GM12878 (cell line): ENCODE measurements at regions not wholly inside any gene's neighbourhood (a gene's known extent, or its start where the extent isn't known, plus 50 kb on each side); places are given as distances from the start of the nearest gene placed in this dataset.

Source experiments
- ATAC-seq: fragments of 200-7000 bp; cut with Tn5 transposase; 3 replicates; pipeline ENCODE4 v1.9.1; 2020; ENCODE audit warnings: mild to moderate bottlenecking, moderate library complexity
- BruUV-seq: library from RNA; stranded (reverse); fragments of 400-500 nt; replicated peaks from 2 replicates; lab custom pipeline; 2021; lab: Mats Ljungman, UMichigan
- CTCF ChIA-PET: fragments of 300-600 bp; sonication (Branson Sonifier 250); formaldehyde crosslinking; extraction: SDS; loops from one replicate; lab custom pipeline; 2021; ENCODE audit warnings: inconsistent platforms; lab: Yijun Ruan, JAX
- POLR2A ChIA-PET: fragments of 350-600 bp; formaldehyde crosslinking; extraction: SDS; loops from one replicate; lab custom pipeline; 2021; ENCODE audit warnings: inconsistent platforms; lab: Charles Lee
- RAD21 ChIA-PET: fragments of 300-600 bp; sonication (Branson Sonifier 250); formaldehyde crosslinking; loops from one replicate; lab custom pipeline; 2023; ENCODE audit warnings: antibody characterized with exemption; ENCODE audit not compliant: unreplicated experiment; lab: Charles Lee
- SMC1A ChIA-PET: fragments of 300-600 bp; sonication (Branson Sonifier 250); formaldehyde crosslinking; loops from one replicate; lab custom pipeline; 2023; ENCODE audit not compliant: unreplicated experiment, uncharacterized antibody; lab: Charles Lee
- DNase-seq: peaks from one replicate; pipeline ENCODE4 v3.0.0-alpha.2; 2011; ENCODE audit warnings: low read depth, low spot score
- FAIRE-seq: peaks from 3 replicates; lab custom pipeline; 2011; peaks lifted over from hg19 to GRCh38; lab: Jason Lieb, UNC
- H2AFZ ChIP-seq: 2 replicates; pipeline ENCODE4 v1.6.0; 2011; ENCODE audit warnings: low read depth, low read length, control low read depth; ENCODE audit not compliant: control insufficient read depth
- H3K27ac ChIP-seq: 2 replicates; pipeline ENCODE4 v1.5.1; 2011; ENCODE audit warnings: control low read depth; ENCODE audit not compliant: control insufficient read depth, insufficient read depth
- H3K27me3 ChIP-seq, 2 experiments: replicated peaks in 1 of 2; 2 replicates each; pipeline versions ENCODE4 v1.6.0 to v1.6.1; 2011; ENCODE audit warnings: low read length in 1 of 2; ENCODE audit not compliant: control insufficient read depth in 2 of 2, insufficient read depth in 2 of 2
- H3K36me3 ChIP-seq, 2 experiments: 2 replicates each; pipeline ENCODE4 v1.5.1; 2011; ENCODE audit warnings: low read length in 1 of 2; ENCODE audit not compliant: control insufficient read depth in 2 of 2, insufficient read depth in 2 of 2
- H3K4me1 ChIP-seq: 2 replicates; pipeline ENCODE4 v1.6.1; 2011; ENCODE audit warnings: mild to moderate bottlenecking, low read length, moderate library complexity, mixed read lengths; ENCODE audit not compliant: control insufficient read depth, insufficient read depth
- H3K4me2 ChIP-seq: 2 replicates; pipeline ENCODE4 v1.6.0; 2011; ENCODE audit warnings: control low read depth; ENCODE audit not compliant: control insufficient read depth, insufficient read depth
- H3K4me3 ChIP-seq: fragments of 200-600 bp; sonication (generic); 2 replicates; pipeline ENCODE4 v1.5.1; 2016
- H3K79me2 ChIP-seq: 2 replicates; pipeline ENCODE4 v1.6.0; 2011; ENCODE audit warnings: low read length; ENCODE audit not compliant: control insufficient read depth, insufficient read depth
- H3K9ac ChIP-seq: 2 replicates; pipeline ENCODE4 v1.8.0; 2011; ENCODE audit warnings: low read length, control low read depth, mixed read lengths; ENCODE audit not compliant: control insufficient read depth, insufficient read depth
- H3K9me3 ChIP-seq: replicated peaks from 3 replicates; pipeline ENCODE4 v1.5.1; 2011; ENCODE audit warnings: mild to moderate bottlenecking, low read length; ENCODE audit not compliant: control insufficient read depth, insufficient read depth
- H4K20me1 ChIP-seq: 2 replicates; pipeline ENCODE4 v1.6.0; 2011; ENCODE audit not compliant: control insufficient read depth, insufficient read depth
- BHLHE40 ChIP-seq, 2 experiments: fragments of 450-650 bp in 1 of 2; IDR thresholded peaks; 2 replicates each; pipeline ENCODE4 v1.6.1; 2011 to 2017; ENCODE audit warnings: low read depth in 2 of 2, borderline replicate concordance in 1 of 2, improper control_type of control experiment in 1 of 2, low read length in 1 of 2, mild to moderate bottlenecking in 1 of 2
- CHD1 ChIP-seq: IDR thresholded peaks from 2 replicates; pipeline ENCODE4 v1.6.1; 2012; ENCODE audit warnings: low read depth, low read length, improper control_type of control experiment
- E2F4 ChIP-seq: IDR thresholded peaks from 2 replicates; pipeline ENCODE4 v1.6.1; 2012; ENCODE audit warnings: low read depth, low read length, improper control_type of control experiment
- FOS ChIP-seq: IDR thresholded peaks from 3 replicates; pipeline ENCODE4 v1.6.1; 2011; ENCODE audit warnings: borderline replicate concordance; ENCODE audit not compliant: insufficient read length; ENCODE audit errors: extremely low read depth
- FOXM1 ChIP-seq: IDR thresholded peaks from 2 replicates; pipeline ENCODE4 v1.6.1; 2012; ENCODE audit warnings: low read depth, mild to moderate bottlenecking, inconsistent platforms, low read length, moderate library complexity
- GATAD2B ChIP-seq: fragments of 450-650 bp; conservative IDR thresholded peaks from 2 replicates; pipeline ENCODE4 v1.6.1; 2017; ENCODE audit warnings: low read depth, mild to moderate bottlenecking, moderate library complexity
- IRF5 ChIP-seq: fragments of 450-650 bp; IDR thresholded peaks from 2 replicates; pipeline ENCODE4 v1.6.1; 2017; ENCODE audit warnings: borderline replicate concordance
- KDM1A ChIP-seq: fragments of 200-600 bp; sonication (generic); IDR thresholded peaks from 2 replicates; pipeline ENCODE4 v1.6.1; 2016; ENCODE audit warnings: borderline replicate concordance
- MTA2 ChIP-seq: fragments of 450-650 bp; IDR thresholded peaks from 2 replicates; pipeline ENCODE4 v1.6.1; 2016; ENCODE audit warnings: low read depth, mild to moderate bottlenecking, moderate library complexity
- NR2F1 ChIP-seq: fragments of 450-650 bp; conservative IDR thresholded peaks from 2 replicates; pipeline ENCODE4 v1.6.1; 2017; ENCODE audit warnings: mild to moderate bottlenecking
- POLR2A ChIP-seq: IDR thresholded peaks from 2 replicates; pipeline ENCODE4 v1.6.1; 2011; ENCODE audit warnings: low read depth, mild to moderate bottlenecking, low read length
- RELA ChIP-seq: fragments of 450-650 bp; IDR thresholded peaks from 2 replicates; pipeline ENCODE4 v1.8.0; 2014; ENCODE audit warnings: borderline replicate concordance; ENCODE audit not compliant: partially characterized antibody
- SIX5 ChIP-seq: IDR thresholded peaks from 2 replicates; pipeline ENCODE4 v1.6.1; 2011; ENCODE audit warnings: mild to moderate bottlenecking, low read depth, low read length, moderate library complexity; ENCODE audit not compliant: severe bottlenecking
- TCF3 ChIP-seq: IDR thresholded peaks from 2 replicates; pipeline ENCODE4 v1.6.1; 2012; ENCODE audit warnings: low read depth, mild to moderate bottlenecking, low read length, borderline replicate concordance; ENCODE audit not compliant: insufficient read depth
- ZNF274 ChIP-seq: IDR thresholded peaks from one replicate; pipeline ENCODE4 v1.8.0; 2011; ENCODE audit not compliant: insufficient read length, insufficient read depth
- WGBS: methylation state at CpG from one replicate; pipeline ENCODE4 v1.1.6; 2016; ENCODE audit warnings: low lambda C conversion rate; ENCODE audit not compliant: insufficient replicate concordance, insufficient coverage; ENCODE audit errors: missing lambda C conversion rate; 5-methylcytosine and 5-hydroxymethylcytosine counted together
- in situ Hi-C: fragments of 300-500 bp; cut with MboI; formaldehyde crosslinking; loops from 9 replicates; pipeline ENCODE4 v1.14.3; 2018; ENCODE audit warnings: mixed read lengths
- intact Hi-C: fragments of 100-400 bp; cut with micrococcal nuclease; formaldehyde crosslinking; loops from one replicate; pipeline ENCODE4 v1.14.2; 2022; ENCODE audit not compliant: unreplicated experiment

DNA sequence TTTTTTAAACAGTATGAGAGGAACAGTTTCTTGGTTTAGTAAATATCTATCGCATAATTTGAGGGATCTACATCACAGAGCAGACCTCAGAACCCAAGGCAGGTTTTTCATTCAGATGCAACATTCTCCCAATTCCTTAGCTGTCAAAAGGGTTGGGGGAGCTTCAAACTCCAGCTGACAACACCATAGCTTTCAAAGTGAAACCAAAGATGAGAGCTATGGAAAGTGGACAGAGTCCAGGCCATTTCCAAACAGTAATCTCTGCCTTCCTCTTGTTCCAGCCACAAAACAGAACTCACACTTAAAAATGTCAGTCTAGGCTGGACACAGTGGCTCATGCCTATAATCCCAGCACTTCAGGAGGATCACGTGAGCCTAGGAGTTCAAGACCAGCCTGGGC is 87.8 kb downstream of the SPRING1 start:
- no peaks in the 10 kb centered on the region for H3K79me2 ChIP-seq
- no peak overlapping the region for H3K9ac ChIP-seq
- 23% methylated on average over 2 of the region's 2 CpGs for WGBS
- H2AFZ ChIP-seq, result no peak overlapping the region
- FAIRE-seq (no peak), ATAC-seq (no peak), DNase-seq (no peak)
- ChIA-PET CTCF (no interaction called here), SMC1A (no interaction called here)
- intact Hi-C loops (no loop called here), in situ Hi-C loops (no loop called here)
- H3K4me1 ChIP-seq, result no peaks in the 10 kb centered on the region
- H3K27ac ChIP-seq, result no peak overlapping the region
- no peaks in the 10 kb centered on the region for H3K36me3 ChIP-seq
- BruUV-seq, result no TSS peak
- H3K27me3 ChIP-seq, result peaks cover 3% of the 10 kb centered on the region in 2 experiments; a peak in 3 of 4 replicates
- H3K4me2 ChIP-seq, result no peak overlapping the region
- no peak for TF ChIP-seq SIX5
- TF ChIP-seq CHD1, result no peak
- no peak for TF ChIP-seq FOS
- no peak for TF ChIP-seq GATAD2B
- TF ChIP-seq NR2F1, result no peak
- TF ChIP-seq E2F4, result no peak
- TF ChIP-seq MTA2, result no peak
- TF ChIP-seq, all 136 proteins: peak for 0
- Histone ChIP-seq H4K20me1 (no peaks in the 10 kb centered on the region), H3K9me3 (no peaks in the 10 kb centered on the region; the same call in 2 of the 3 replicates), H3K4me3 (no peak overlapping the region)
- POLR2A ChIA-PET, result no interaction called here
- RAD21 ChIA-PET, result no interaction called here

- no peak overlapping the region for H3K4me3 ChIP-seq
- peaks cover 2% of the 10 kb centered on the region; the same call in 1 of the 3 replicates for H3K9me3 ChIP-seq
- no peak overlapping the region for H3K27ac ChIP-seq
- DNase-seq (no peak), ATAC-seq (no peak), FAIRE-seq (no peak)
- in situ Hi-C loops (no loop called here), intact Hi-C loops (no loop called here)
- no peaks in the 10 kb centered on the region for H3K79me2 ChIP-seq
- H3K9ac ChIP-seq, result no peak overlapping the region
- 17% methylated on average over 4 of the region's 4 CpGs for WGBS
- ChIA-PET POLR2A (no interaction called here), SMC1A (interaction anchor here (1.3 kb wide), 1 partner anchor 58 kb away, joined by 3 read pairs; no protein-coding TSS in a partner anchor), CTCF (no interaction called here), RAD21 (interaction anchor here (0.5 kb wide), 1 partner anchor 8 kb away, joined by 3 read pairs; no protein-coding TSS in a partner anchor)
- H3K27me3 ChIP-seq, result peaks cover 3% of the 10 kb centered on the region in 2 experiments; a peak in 3 of 4 replicates
- H3K4me2 ChIP-seq, result no peak overlapping the region
- no peak overlapping the region for H2AFZ ChIP-seq
- no peaks in the 10 kb centered on the region for H3K36me3 ChIP-seq
- no TSS peak for BruUV-seq
- H3K4me1 ChIP-seq, result no peaks in the 10 kb centered on the region
- no peaks in the 10 kb centered on the region for H4K20me1 ChIP-seq
- TF ChIP-seq POLR2A (no peak), ZNF274 (no peak), RELA (no peak), FOXM1 (no peak), TCF3 (no peak), E2F4 (no peak), KDM1A (no peak), BHLHE40 (IDR thresholded peaks at IDR 0.05; ENCODE audit: borderline replicate concordance in 1 of 2, low read depth in 2 of 2, low read length in 1 of 2) (no peak), IRF5 (no peak)
Observed at GRCh38 chr12:116647813-116648212, 88.6 kb downstream of the MAP1LC3B2 start.
